Mesendoderm (in vitro differentiated cells): ENCODE measurements at regions not wholly inside any gene's neighbourhood (a gene's known extent, or its start where the extent isn't known, plus 50 kb on each side); places are given as distances from the start of the nearest gene placed in this dataset.

Experiments
- DNase-seq: peaks from one replicate; pipeline ENCODE4 v3.0.0; 2013
- H2AK5ac ChIP-seq: 2 replicates; pipeline ENCODE4 v1.6.1; 2013; ENCODE audit warnings: low read length, inconsistent platforms
- H2BK120ac ChIP-seq: 2 replicates; pipeline ENCODE4 v1.6.1; 2013; ENCODE audit warnings: low read depth, mild to moderate bottlenecking, low read length, moderate library complexity, mixed read lengths
- H2BK15ac ChIP-seq: replicated peaks from 2 replicates; pipeline ENCODE4 v1.6.1; 2013; ENCODE audit warnings: low read depth, mild to moderate bottlenecking, moderate library complexity
- H2BK5ac ChIP-seq: 2 replicates; pipeline ENCODE4 v1.6.1; 2013; ENCODE audit warnings: low read length, inconsistent platforms
- H3K18ac ChIP-seq: 2 replicates; pipeline ENCODE4 v1.6.1; 2013; ENCODE audit warnings: mild to moderate bottlenecking, low read length, mixed read lengths
- H3K23ac ChIP-seq: one replicate; pipeline ENCODE4 v1.6.1; 2013; ENCODE audit warnings: low read length
- H3K27ac ChIP-seq: 2 replicates; pipeline ENCODE4 v1.5.1; 2013; ENCODE audit warnings: low read depth, mild to moderate bottlenecking, inconsistent platforms, low read length, moderate library complexity
- H3K27me3 ChIP-seq: 2 replicates; pipeline ENCODE4 v1.6.1; 2013; ENCODE audit warnings: low read length, control low read depth, mild to moderate bottlenecking, inconsistent platforms; ENCODE audit not compliant: insufficient read depth, poor library complexity
- H3K36me3 ChIP-seq: 2 replicates; pipeline ENCODE4 v1.6.1; 2013; ENCODE audit warnings: low read length, inconsistent platforms; ENCODE audit not compliant: control insufficient read depth, insufficient read depth
- H3K4ac ChIP-seq: one replicate; pipeline ENCODE4 v1.6.1; 2013; ENCODE audit warnings: low read depth, mild to moderate bottlenecking, low read length, moderate library complexity
- H3K4me1 ChIP-seq: 2 replicates; pipeline ENCODE4 v1.6.1; 2013; ENCODE audit warnings: low read depth, low read length, inconsistent platforms; ENCODE audit not compliant: control insufficient read depth
- H3K4me2 ChIP-seq: 2 replicates; pipeline ENCODE4 v1.6.1; 2013; ENCODE audit warnings: low read length
- H3K4me3 ChIP-seq: 2 replicates; pipeline ENCODE4 v1.5.1; 2013; ENCODE audit warnings: mild to moderate bottlenecking, low read length
- H3K56ac ChIP-seq: one replicate; pipeline ENCODE4 v1.6.1; 2013; ENCODE audit warnings: low read length
- H3K79me1 ChIP-seq: 2 replicates; pipeline ENCODE4 v1.6.1; 2013; ENCODE audit warnings: low read length, inconsistent platforms
- H3K79me2 ChIP-seq: 2 replicates; pipeline ENCODE4 v1.6.1; 2013; ENCODE audit warnings: mild to moderate bottlenecking, low read length; ENCODE audit not compliant: control insufficient read depth, insufficient read depth
- H3K9ac ChIP-seq: 2 replicates; pipeline ENCODE4 v1.6.1; 2013; ENCODE audit warnings: low read length, inconsistent platforms
- H4K5ac ChIP-seq: one replicate; pipeline ENCODE4 v1.6.1; 2013; ENCODE audit warnings: low read length
- H4K8ac ChIP-seq: one replicate; pipeline ENCODE4 v1.6.1; 2013; ENCODE audit warnings: low read depth, mild to moderate bottlenecking, control low read depth, low read length, moderate library complexity
- WGBS: extraction: QIAGEN DNeasy Blood & Tissue Kit; methylation state at CpG from one replicate; pipeline ENCODE4 v1.1.7; 2013; ENCODE audit warnings: low lambda C conversion rate, missing lambda C conversion rate; ENCODE audit not compliant: insufficient coverage; ENCODE audit errors: extremely low coverage; 5-methylcytosine and 5-hydroxymethylcytosine counted together

DNA sequence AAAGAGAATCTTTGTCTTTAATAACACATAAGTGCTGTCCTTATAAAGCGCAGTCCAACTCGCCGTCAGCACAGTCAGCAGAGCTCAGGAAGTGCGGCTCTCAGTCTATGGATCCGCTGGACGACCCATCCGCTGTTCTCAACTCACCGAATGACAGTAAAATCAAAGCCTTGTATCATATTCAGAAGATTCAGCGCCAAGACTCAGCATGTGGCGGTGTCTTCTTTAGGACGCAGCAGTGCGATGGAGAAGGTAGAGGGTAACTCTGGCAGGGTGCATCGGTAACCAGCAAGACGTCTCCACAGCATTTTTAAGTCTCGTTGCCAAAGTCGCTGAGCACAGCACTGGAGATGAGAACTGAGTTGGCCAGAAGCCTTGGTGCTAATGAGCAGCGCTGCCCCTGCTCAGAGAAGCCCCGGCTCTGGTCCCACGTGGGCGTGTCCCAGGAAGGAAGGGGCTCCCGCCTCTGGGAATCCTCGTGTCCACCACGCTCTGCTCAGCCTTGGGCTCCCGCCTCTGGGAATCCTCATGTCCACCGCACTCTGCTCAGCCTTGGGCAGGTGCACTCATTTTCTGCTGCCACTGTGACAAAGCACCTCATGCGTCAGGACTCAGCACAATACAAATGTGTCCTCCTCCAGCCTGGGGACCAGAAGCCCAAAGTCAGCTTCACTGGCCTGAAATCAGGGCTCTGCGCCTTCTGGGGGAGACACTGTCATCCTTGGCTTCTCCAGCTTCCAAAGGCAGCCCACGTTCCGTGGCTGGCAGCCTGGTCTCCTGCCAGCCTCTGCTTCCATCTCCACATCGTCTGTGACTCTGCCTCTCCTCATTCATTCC, 238.0 kb upstream of the SALL3 start:
- no peak overlapping the region for H3K4ac ChIP-seq
- H3K56ac ChIP-seq, result no peak overlapping the region
- H3K79me1 ChIP-seq, result no peaks in the 10 kb centered on the region
- H3K18ac ChIP-seq, result no peak overlapping the region
- no peak overlapping the region for H3K4me2 ChIP-seq
- H3K27ac ChIP-seq, result no peak overlapping the region
- H2BK15ac ChIP-seq, result no peak overlapping the region
- no peaks in the 10 kb centered on the region for H3K36me3 ChIP-seq
- H4K8ac ChIP-seq, result no peak overlapping the region
- no peak overlapping the region for H3K9ac ChIP-seq
- H2BK120ac ChIP-seq, result no peak overlapping the region
- no peak overlapping the region for H2BK5ac ChIP-seq
- H2AK5ac ChIP-seq, result no peak overlapping the region
- no peaks in the 10 kb centered on the region for H3K27me3 ChIP-seq
- H3K23ac ChIP-seq, result no peak overlapping the region
- H3K79me2 ChIP-seq, result no peaks in the 10 kb centered on the region
- no peak overlapping the region for H4K5ac ChIP-seq
- no peak for DNase-seq
- WGBS, result no CpG with 5 or more reads among the region's 30 CpGs
- no peaks in the 10 kb centered on the region for H3K4me1 ChIP-seq
- H3K4me3 ChIP-seq, result no peak overlapping the region

DNA sequence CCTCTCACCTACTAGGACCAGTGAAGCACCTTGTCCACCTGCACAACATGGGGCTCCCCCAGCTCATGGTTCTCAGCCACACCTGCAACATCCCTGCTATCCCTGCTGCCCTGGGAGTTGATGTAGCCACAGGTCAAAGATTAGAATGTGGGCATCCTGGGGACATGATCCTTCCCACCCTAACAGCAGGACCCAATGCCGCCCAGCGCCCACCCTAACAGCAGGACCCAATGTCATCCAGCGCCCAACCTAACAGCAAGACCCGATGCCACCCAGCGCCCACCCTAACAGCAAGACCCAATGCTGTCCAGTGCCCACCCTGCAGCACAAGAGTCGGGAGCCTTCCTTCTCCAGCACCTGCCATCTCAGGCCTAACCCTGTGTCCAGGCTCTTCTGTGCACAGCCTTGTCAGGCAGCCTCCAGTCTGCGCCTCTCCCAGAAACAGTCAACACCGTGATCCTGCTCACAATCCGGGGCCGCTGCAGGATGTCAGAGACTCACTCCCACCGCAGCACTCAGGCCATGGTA, 237.3 kb upstream of the SALL3 start:
- Histone ChIP-seq H2AK5ac (no peak overlapping the region), H3K9ac (no peak overlapping the region), H3K18ac (no peak overlapping the region), H3K23ac (no peak overlapping the region), H3K4me1 (no peaks in the 10 kb centered on the region), H3K79me1 (no peaks in the 10 kb centered on the region), H3K4me3 (no peak overlapping the region), H4K5ac (no peak overlapping the region), H2BK15ac (no peak overlapping the region), H2BK5ac (no peak overlapping the region), H2BK120ac (no peak overlapping the region), H3K79me2 (no peaks in the 10 kb centered on the region), H3K4ac (no peak overlapping the region), H3K36me3 (no peaks in the 10 kb centered on the region), H3K4me2 (no peak overlapping the region), H3K56ac (no peak overlapping the region), H4K8ac (no peak overlapping the region), H3K27ac (no peak overlapping the region), H3K27me3 (no peaks in the 10 kb centered on the region)
- DNase-seq, result no peak
- WGBS, result no CpG with 5 or more reads among the region's 11 CpGs

DNA sequence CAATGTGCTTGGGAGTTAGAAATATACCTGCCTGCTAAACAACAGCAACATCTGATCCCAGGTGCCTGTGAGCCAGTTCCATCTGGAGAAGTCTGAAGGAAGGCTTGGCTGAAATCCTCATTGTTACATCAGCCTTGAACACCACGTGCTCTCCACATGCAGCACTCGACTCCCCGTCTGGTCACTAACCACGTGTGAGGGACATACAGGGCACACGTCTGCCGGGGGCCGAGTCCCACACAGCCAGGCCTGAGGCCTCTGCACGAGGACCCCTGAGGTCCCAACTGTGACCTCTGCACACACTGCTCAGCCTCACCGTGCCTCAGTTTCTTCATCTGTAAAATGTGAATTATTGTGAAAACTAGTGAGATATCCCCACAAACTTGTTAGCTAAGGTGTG, 236.5 kb upstream of the SALL3 start:
- Histone ChIP-seq H4K5ac (no peak overlapping the region), H3K9ac (no peak overlapping the region), H3K4me1 (no peaks in the 10 kb centered on the region), H2BK120ac (no peak overlapping the region), H2BK5ac (no peak overlapping the region), H3K4me2 (no peak overlapping the region), H3K79me2 (no peaks in the 10 kb centered on the region), H3K18ac (no peak overlapping the region), H3K23ac (no peak overlapping the region), H4K8ac (no peak overlapping the region), H3K27ac (no peak overlapping the region), H3K36me3 (no peaks in the 10 kb centered on the region), H3K56ac (no peak overlapping the region), H3K79me1 (no peaks in the 10 kb centered on the region), H2AK5ac (no peak overlapping the region), H2BK15ac (no peak overlapping the region), H3K27me3 (no peaks in the 10 kb centered on the region), H3K4me3 (no peak overlapping the region), H3K4ac (no peak overlapping the region)
- WGBS, result no CpG with 5 or more reads among the region's 9 CpGs
- DNase-seq, result no peak

DNA sequence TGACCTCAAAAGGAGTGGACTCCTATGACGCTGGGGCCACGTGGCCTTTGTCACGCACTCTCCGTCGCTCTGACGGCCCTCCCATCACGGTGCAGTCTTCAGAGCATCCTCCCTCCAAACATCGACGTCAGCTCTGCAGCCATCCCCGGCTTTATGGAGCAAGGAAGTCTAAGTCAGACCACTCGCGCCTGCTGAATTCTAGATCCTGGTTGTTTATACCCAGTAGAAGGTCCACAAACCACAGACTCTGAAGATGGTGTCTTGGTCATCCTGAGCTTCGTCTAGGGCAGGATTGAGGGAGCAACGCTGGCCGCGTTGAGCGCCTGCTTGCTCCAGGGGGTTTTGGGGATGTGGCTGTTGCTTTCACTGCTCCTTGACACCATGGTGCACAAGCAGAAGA, 228.0 kb upstream of the SALL3 start:
- Histone ChIP-seq H3K79me1 (no peaks in the 10 kb centered on the region), H3K27me3 (no peaks in the 10 kb centered on the region), H4K5ac (no peak overlapping the region), H3K4me2 (no peak overlapping the region), H3K79me2 (no peaks in the 10 kb centered on the region), H3K4ac (no peak overlapping the region), H2BK120ac (no peak overlapping the region), H4K8ac (no peak overlapping the region), H3K9ac (no peak overlapping the region), H3K18ac (no peak overlapping the region), H3K23ac (no peak overlapping the region), H3K36me3 (no peaks in the 10 kb centered on the region), H2BK15ac (no peak overlapping the region), H3K27ac (no peak overlapping the region), H3K56ac (no peak overlapping the region), H2AK5ac (no peak overlapping the region), H3K4me1 (no peaks in the 10 kb centered on the region), H3K4me3 (no peak overlapping the region), H2BK5ac (no peak overlapping the region)
- no CpG with 5 or more reads among the region's 17 CpGs for WGBS
- no peak for DNase-seq

DNA sequence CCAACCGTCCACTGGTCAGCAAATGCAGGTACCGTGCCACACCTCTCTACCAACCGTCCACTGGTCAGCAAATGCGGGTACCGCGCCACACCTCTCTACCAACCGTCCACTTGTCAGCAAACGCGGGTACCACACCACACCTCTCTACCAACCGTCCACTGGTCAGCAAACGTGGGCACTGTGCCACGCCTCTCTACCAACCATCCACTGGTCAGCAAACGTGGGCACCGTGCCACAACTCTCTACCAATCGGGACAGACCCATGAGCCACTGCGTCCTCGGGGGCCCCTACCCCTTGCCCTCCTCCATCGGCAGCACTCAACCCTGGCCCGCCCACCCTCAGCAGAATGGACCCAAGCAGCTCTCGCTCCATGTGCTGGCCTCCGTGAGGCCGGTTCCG, 226.4 kb upstream of the SALL3 start:
- H4K5ac ChIP-seq, result no peak overlapping the region
- no peaks in the 10 kb centered on the region for H3K27me3 ChIP-seq
- no peak overlapping the region for H3K4me3 ChIP-seq
- no peak overlapping the region for H3K23ac ChIP-seq
- H3K79me2 ChIP-seq, result no peaks in the 10 kb centered on the region
- DNase-seq, result no peak
- no peak overlapping the region for H3K4ac ChIP-seq
- H2BK15ac ChIP-seq, result no peak overlapping the region
- H3K9ac ChIP-seq, result no peak overlapping the region
- H3K4me1 ChIP-seq, result no peaks in the 10 kb centered on the region
- no peaks in the 10 kb centered on the region for H3K79me1 ChIP-seq
- H3K36me3 ChIP-seq, result no peaks in the 10 kb centered on the region
- H2AK5ac ChIP-seq, result no peak overlapping the region
- H3K27ac ChIP-seq, result no peak overlapping the region
- no peak overlapping the region for H3K4me2 ChIP-seq
- WGBS, result no CpG with 5 or more reads among the region's 23 CpGs
- no peak overlapping the region for H3K56ac ChIP-seq
- no peak overlapping the region for H4K8ac ChIP-seq
- H2BK5ac ChIP-seq, result no peak overlapping the region
- no peak overlapping the region for H3K18ac ChIP-seq
- H2BK120ac ChIP-seq, result no peak overlapping the region
